Neuron (in vitro differentiated cells): ENCODE measurements at regions not wholly inside any gene's neighbourhood (a gene's known extent, or its start where the extent isn't known, plus 50 kb on each side); places are given as distances from the start of the nearest gene placed in this dataset.
"Not testable (repeated sequence)": the region's sequence is repeated elsewhere in the genome, so short reads cannot be mapped to it uniquely, and the experiment has no call there.

ENCODE experiments used
- H2AFZ ChIP-seq: one replicate; pipeline ENCODE4 v1.6.1; 2013; ENCODE audit warnings: low read depth, mild to moderate bottlenecking, inconsistent platforms, low read length, moderate library complexity
- H3K27me3 ChIP-seq: one replicate; pipeline ENCODE4 v1.6.1; 2013; ENCODE audit warnings: low read length; ENCODE audit not compliant: insufficient read depth
- H3K36me3 ChIP-seq: one replicate; pipeline ENCODE4 v1.6.1; 2013; ENCODE audit warnings: low read length; ENCODE audit not compliant: insufficient read depth
- H3K4me1 ChIP-seq: one replicate; pipeline ENCODE4 v1.6.1; 2013; ENCODE audit warnings: low read length; ENCODE audit not compliant: insufficient read depth
- H3K4me3 ChIP-seq: 2 replicates; pipeline ENCODE4 v1.5.1; 2013; ENCODE audit warnings: mild to moderate bottlenecking, low read length, moderate library complexity
- H3K9me3 ChIP-seq: one replicate; pipeline ENCODE4 v1.6.1; 2013; ENCODE audit warnings: low read length

GRCh38 chr4:159765382-159765781 is 662.5 kb downstream of the RAPGEF2 start:
- Histone ChIP-seq H3K9me3 (no peaks in the 10 kb centered on the region), H3K4me3 (no peak overlapping the region), H2AFZ (no peak overlapping the region), H3K4me1 (peaks cover 2% of the 10 kb centered on the region), H3K27me3 (no peaks in the 10 kb centered on the region), H3K36me3 (no peaks in the 10 kb centered on the region)

- no peaks in the 10 kb centered on the region for H3K36me3 ChIP-seq
- H3K9me3 ChIP-seq: no peaks in the 10 kb centered on the region
- H3K4me3 ChIP-seq: no peak overlapping the region
- peaks cover 2% of the 10 kb centered on the region for H3K4me1 ChIP-seq
- no peak overlapping the region for H2AFZ ChIP-seq
- no peaks in the 10 kb centered on the region for H3K27me3 ChIP-seq
Observed at GRCh38 chr4:159766241-159766640, 663.4 kb downstream of the RAPGEF2 start.

- Histone ChIP-seq H3K4me1 (peaks cover 2% of the 10 kb centered on the region), H3K9me3 (no peaks in the 10 kb centered on the region), H3K36me3 (no peaks in the 10 kb centered on the region), H2AFZ (no peak overlapping the region), H3K27me3 (no peaks in the 10 kb centered on the region), H3K4me3 (no peak overlapping the region)
Observed at GRCh38 chr4:159767406-159767805, 664.5 kb downstream of the RAPGEF2 start.

GRCh38 chr4:159768016-159768415 is 665.1 kb downstream of the RAPGEF2 start:
- H3K27me3 ChIP-seq: no peaks in the 10 kb centered on the region
- no peak overlapping the region for H3K4me3 ChIP-seq
- no peaks in the 10 kb centered on the region for H3K9me3 ChIP-seq
- H3K36me3 ChIP-seq: no peaks in the 10 kb centered on the region
- peaks cover 2% of the 10 kb centered on the region for H3K4me1 ChIP-seq
- no peak overlapping the region for H2AFZ ChIP-seq

- H3K4me1 ChIP-seq: no peaks in the 10 kb centered on the region
- no peak overlapping the region for H3K4me3 ChIP-seq
- H2AFZ ChIP-seq: no peak overlapping the region
- no peaks in the 10 kb centered on the region for H3K9me3 ChIP-seq
- H3K27me3 ChIP-seq: no peaks in the 10 kb centered on the region
- H3K36me3 ChIP-seq: no peaks in the 10 kb centered on the region
Observed at GRCh38 chr4:159770401-159770800, 667.5 kb downstream of the RAPGEF2 start.

- Histone ChIP-seq H3K27me3 (no peaks in the 10 kb centered on the region), H3K4me3 (no peak overlapping the region), H3K9me3 (no peaks in the 10 kb centered on the region), H2AFZ (no peak overlapping the region), H3K4me1 (no peaks in the 10 kb centered on the region), H3K36me3 (no peaks in the 10 kb centered on the region)
Observed at GRCh38 chr4:159770969-159771368, 668.1 kb downstream of the RAPGEF2 start.

GRCh38 chr4:159776961-159777360 is 674.1 kb downstream of the RAPGEF2 start:
- no peaks in the 10 kb centered on the region for H3K27me3 ChIP-seq
- no peaks in the 10 kb centered on the region for H3K4me1 ChIP-seq
- H2AFZ ChIP-seq: no peak overlapping the region
- no peaks in the 10 kb centered on the region for H3K9me3 ChIP-seq
- H3K4me3 ChIP-seq: no peak overlapping the region
- H3K36me3 ChIP-seq: no peaks in the 10 kb centered on the region

GRCh38 chr4:159777689-159778088 is 674.8 kb downstream of the RAPGEF2 start:
- H3K4me1 ChIP-seq: no peaks in the 10 kb centered on the region
- H3K36me3 ChIP-seq: no peaks in the 10 kb centered on the region
- no peak overlapping the region for H2AFZ ChIP-seq
- H3K27me3 ChIP-seq: no peaks in the 10 kb centered on the region
- no peaks in the 10 kb centered on the region for H3K9me3 ChIP-seq
- H3K4me3 ChIP-seq: no peak overlapping the region

- H2AFZ ChIP-seq: no peak overlapping the region
- no peaks in the 10 kb centered on the region for H3K9me3 ChIP-seq
- H3K4me3 ChIP-seq: no peak overlapping the region
- H3K36me3 ChIP-seq: no peaks in the 10 kb centered on the region
- no peaks in the 10 kb centered on the region for H3K27me3 ChIP-seq
- no peaks in the 10 kb centered on the region for H3K4me1 ChIP-seq
Observed at GRCh38 chr4:159778298-159778697, 675.4 kb downstream of the RAPGEF2 start.

- no peaks in the 10 kb centered on the region for H3K27me3 ChIP-seq
- no peak overlapping the region for H2AFZ ChIP-seq
- H3K4me1 ChIP-seq: no peaks in the 10 kb centered on the region
Observed at GRCh38 chr4:159779716-159780115, 676.8 kb downstream of the RAPGEF2 start.

GRCh38 chr4:159780196-159780922 is 677.5 kb downstream of the RAPGEF2 start:
- Histone ChIP-seq H3K9me3 (no peaks in the 10 kb centered on the region), H3K36me3 (no peaks in the 10 kb centered on the region), H3K4me1 (no peaks in the 10 kb centered on the region), H3K4me3 (no peak overlapping the region), H3K27me3 (no peaks in the 10 kb centered on the region), H2AFZ (no peak overlapping the region)

More at GRCh38 chr4:159779716-159780115, 676.8 kb downstream of the RAPGEF2 start:
- no peaks in the 10 kb centered on the region for H3K36me3 ChIP-seq
- no peaks in the 10 kb centered on the region for H3K9me3 ChIP-seq
- no peak overlapping the region for H3K4me3 ChIP-seq

- Histone ChIP-seq H2AFZ (no peak overlapping the region), H3K36me3 (no peaks in the 10 kb centered on the region), H3K9me3 (peaks cover 4% of the 10 kb centered on the region), H3K27me3 (no peaks in the 10 kb centered on the region), H3K4me1 (no peaks in the 10 kb centered on the region), H3K4me3 (no peak overlapping the region)
Observed at GRCh38 chr4:159787901-159788300, 685.0 kb downstream of the RAPGEF2 start.

GRCh38 chr4:159791334-159791733 is 688.5 kb downstream of the RAPGEF2 start:
- Histone ChIP-seq H3K4me3 (no peak overlapping the region), H3K4me1 (no peaks in the 10 kb centered on the region)

GRCh38 chr4:159804592-159804991 is 701.7 kb downstream of the RAPGEF2 start:
- H3K36me3 ChIP-seq, H3K27me3 ChIP-seq, H3K4me1 ChIP-seq, H2AFZ ChIP-seq, H3K4me3 ChIP-seq, H3K9me3 ChIP-seq: not testable (repeated sequence)

More at GRCh38 chr4:159791334-159791733, 688.5 kb downstream of the RAPGEF2 start:
- H2AFZ ChIP-seq: no peak overlapping the region
- H3K36me3 ChIP-seq: no peaks in the 10 kb centered on the region
- H3K27me3 ChIP-seq: no peaks in the 10 kb centered on the region
- H3K9me3 ChIP-seq: peaks cover 2% of the 10 kb centered on the region
